ENCODE measurements at regions not wholly inside any gene's neighbourhood (a gene's known extent, or its start where the extent isn't known, plus 50 kb on each side); places are given as distances from the start of the nearest gene placed in this dataset.
A peak's percentile ranks its signal among the peaks of the same experiment; 100 is the strongest.
"Not testable (repeated sequence)": the region's sequence is repeated elsewhere in the genome, so short reads cannot be mapped to it uniquely, and the experiment has no call there.

DNA sequence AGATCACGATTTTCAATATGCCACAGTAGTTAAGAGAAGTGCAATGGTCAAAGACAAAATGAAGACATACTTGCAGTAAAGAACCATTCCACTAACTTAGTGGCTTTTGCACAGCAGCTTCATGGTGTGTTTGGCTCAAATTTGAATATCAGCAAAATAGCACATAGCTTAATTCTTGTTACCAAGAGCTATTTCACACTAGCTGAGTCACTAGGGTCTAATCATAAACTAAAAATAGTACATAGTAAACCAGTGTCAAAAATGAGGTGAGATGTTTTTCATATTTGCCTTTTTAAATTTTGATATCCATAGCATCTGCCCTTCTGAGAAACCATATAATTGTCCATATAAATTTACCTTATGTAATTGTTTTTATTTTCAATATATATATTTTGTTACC, 325.0 kb upstream of the LUZP2 start:
- TF ChIP-seq, protein P1, sequence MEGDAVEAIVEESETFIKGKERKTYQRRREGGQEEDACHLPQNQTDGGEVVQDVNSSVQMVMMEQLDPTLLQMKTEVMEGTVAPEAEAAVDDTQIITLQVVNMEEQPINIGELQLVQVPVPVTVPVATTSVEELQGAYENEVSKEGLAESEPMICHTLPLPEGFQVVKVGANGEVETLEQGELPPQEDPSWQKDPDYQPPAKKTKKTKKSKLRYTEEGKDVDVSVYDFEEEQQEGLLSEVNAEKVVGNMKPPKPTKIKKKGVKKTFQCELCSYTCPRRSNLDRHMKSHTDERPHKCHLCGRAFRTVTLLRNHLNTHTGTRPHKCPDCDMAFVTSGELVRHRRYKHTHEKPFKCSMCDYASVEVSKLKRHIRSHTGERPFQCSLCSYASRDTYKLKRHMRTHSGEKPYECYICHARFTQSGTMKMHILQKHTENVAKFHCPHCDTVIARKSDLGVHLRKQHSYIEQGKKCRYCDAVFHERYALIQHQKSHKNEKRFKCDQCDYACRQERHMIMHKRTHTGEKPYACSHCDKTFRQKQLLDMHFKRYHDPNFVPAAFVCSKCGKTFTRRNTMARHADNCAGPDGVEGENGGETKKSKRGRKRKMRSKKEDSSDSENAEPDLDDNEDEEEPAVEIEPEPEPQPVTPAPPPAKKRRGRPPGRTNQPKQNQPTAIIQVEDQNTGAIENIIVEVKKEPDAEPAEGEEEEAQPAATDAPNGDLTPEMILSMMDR (IDR thresholded peaks at IDR 0.05; ENCODE audit: insufficient read depth, low read depth, low read length): no peak
- no peak overlapping the region for H3K4me3 ChIP-seq (ENCODE audit: low read depth, low read length)
- no peak for DNase-seq (ENCODE audit: low read depth)

DNA sequence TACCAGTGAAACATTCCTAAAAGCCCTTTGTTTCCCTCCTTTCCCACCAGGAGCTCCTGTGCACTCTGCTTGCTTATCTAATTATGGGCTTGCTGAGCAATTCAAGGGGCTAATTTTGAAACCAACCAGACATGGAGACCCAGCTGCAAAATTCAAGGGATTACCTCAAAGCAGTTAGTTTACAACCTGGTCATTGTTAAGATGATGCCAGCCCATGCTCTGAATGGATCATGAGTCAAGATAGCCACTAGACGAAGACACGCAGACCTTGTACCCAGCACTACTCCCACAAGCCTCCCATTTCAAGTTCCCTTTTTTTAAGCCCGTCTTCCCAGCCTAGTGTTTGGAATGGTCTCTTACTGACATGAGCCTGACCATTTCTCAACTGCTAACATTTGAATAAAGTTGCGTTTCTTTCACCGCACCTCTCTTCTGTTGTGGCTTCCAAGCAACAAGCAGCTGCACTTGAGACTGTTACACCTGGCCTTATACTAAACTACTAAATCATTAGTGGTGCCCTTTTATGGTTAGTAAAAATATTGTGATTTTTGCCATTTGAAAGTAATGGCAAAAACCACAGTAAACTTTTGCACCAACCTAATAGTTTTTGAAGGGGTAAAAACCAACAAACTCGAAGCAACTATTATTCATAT, 315.3 kb upstream of the LUZP2 start:
- TF ChIP-seq, protein P1 (IDR thresholded peaks at IDR 0.05; ENCODE audit: insufficient read depth, low read depth, low read length): no peak
- no peak for DNase-seq (ENCODE audit: low read depth)

DNA sequence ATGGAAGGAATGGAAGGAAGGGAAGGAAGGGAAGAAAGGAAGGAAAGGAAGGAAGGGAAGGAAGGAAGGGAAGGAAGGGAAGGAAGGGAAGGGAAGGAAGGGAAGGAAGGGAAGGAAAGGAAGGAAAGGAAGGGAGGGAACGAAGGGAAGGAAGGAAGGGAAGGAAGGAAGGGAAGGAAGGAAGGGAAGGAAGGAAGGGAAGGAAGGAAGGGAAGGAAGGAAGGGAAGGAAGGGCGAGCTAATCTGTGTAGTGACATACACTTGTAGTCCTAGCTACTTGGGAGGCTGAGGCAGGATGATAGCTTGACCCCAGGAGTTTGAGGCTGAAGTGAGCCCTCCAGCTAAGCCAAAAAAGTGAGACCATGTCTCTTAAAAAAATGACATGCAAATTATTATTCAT, 311.3 kb upstream of the LUZP2 start:
- not testable (repeated sequence) for DNase-seq (ENCODE audit: low read depth); H3K4me3 ChIP-seq (ENCODE audit: low read depth, low read length)

More for the DNA sequence above, 315.3 kb upstream of the LUZP2 start:
- H3K4me3 ChIP-seq (ENCODE audit: low read depth, low read length): no peak overlapping the region

DNA sequence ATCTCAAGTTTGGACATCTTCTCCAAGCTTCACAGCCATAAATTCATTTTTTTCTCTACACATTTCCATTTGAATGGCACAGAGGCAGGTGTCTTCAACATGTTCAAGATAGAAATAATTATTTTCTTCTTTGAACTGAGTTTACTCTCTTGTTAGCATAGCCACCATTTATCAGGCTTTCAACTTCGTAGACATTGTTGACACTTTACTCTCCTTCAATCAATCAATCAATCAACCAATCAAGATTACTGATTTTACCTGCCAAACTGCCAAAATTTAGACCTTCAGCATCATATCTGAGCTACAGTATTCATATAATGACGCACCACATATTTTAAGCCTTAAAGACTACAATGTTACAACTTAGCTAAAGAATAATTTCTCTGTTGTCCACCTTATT, 300.1 kb upstream of the LUZP2 start:
- TF ChIP-seq, protein P1 (IDR thresholded peaks at IDR 0.05; ENCODE audit: insufficient read depth, low read depth, low read length): no peak

DNA sequence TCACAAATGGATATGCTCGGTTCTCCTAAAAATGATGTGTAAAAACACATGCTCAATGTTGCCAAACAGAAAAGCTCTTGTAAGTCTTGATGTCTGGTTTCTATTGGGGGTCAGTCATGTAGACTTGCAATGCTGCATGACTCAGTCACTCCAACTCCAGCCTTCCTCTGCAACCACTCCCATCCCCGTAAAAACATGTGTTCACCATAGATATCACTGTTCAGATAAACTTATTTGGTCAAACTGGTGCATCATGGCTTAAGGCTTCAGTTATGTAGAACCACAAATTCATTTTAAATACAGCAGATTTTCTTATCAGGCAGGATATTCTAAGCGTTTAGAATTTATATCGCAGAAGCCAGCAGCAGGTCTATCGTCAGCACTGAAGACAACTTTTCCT, 298.4 kb upstream of the LUZP2 start:
- DNase-seq (ENCODE audit: low read depth): peak; percentile 55
- TF ChIP-seq, protein P1 (IDR thresholded peaks at IDR 0.05; ENCODE audit: insufficient read depth, low read depth, low read length): no peak

More for the DNA sequence above, 300.1 kb upstream of the LUZP2 start:
- no peak for DNase-seq (ENCODE audit: low read depth)
- no peak overlapping the region for H3K4me3 ChIP-seq (ENCODE audit: low read depth, low read length)

DNA sequence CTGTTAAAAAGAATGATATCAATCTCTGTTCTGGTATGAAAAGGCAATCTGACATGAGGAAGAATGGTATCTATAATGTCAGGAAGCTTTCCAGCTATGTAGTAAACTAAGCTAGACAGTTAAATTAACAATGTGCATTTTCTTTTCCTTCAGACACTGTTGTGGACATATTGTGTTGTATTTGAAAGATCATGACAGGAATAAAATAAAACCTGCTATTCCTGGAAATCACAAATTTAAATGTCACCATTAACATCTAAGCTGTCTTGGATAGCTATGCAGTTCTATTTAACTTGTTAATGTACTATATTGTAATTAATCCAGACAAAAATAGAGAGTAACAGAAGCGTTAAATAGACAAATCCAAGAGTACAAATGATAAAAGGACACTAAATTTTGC, 297.4 kb upstream of the LUZP2 start:
- DNase-seq (ENCODE audit: low read depth): no peak
- H3K4me3 ChIP-seq (ENCODE audit: low read depth, low read length): no peak overlapping the region
- TF ChIP-seq, protein P1 (IDR thresholded peaks at IDR 0.05; ENCODE audit: insufficient read depth, low read depth, low read length): no peak

More for the DNA sequence above, 298.4 kb upstream of the LUZP2 start:
- H3K4me3 ChIP-seq (ENCODE audit: low read depth, low read length): no peak overlapping the region

DNA sequence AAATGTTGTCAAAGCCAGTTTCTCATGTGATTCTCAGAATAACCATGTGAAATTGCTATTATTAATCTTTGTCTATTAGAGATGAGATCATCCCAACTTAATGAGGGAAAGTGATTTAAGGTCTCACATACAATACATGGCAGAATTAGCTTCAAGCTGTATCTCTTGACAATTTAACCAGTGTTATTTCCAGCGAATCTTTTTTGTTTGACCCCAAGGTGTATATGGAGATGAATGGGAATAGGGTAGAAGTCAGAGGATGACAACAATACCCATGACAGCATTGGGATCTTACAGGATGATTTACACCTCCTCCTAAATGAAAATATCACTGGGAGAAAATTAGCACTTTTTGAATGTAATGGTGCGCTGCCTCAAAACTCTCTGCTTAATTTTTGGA, 290.8 kb upstream of the LUZP2 start:
- DNase-seq (ENCODE audit: low read depth): no peak
- TF ChIP-seq, protein P1 (IDR thresholded peaks at IDR 0.05; ENCODE audit: insufficient read depth, low read depth, low read length): no peak

More for the DNA sequence above, 290.8 kb upstream of the LUZP2 start:
- no peak overlapping the region for H3K4me3 ChIP-seq (ENCODE audit: low read depth, low read length)
